ENCODE measurements at regions not wholly inside any gene's neighbourhood (a gene's known extent, or its start where the extent isn't known, plus 50 kb on each side); places are given as distances from the start of the nearest gene placed in this dataset.
A peak's percentile ranks its signal among the peaks of the same experiment; 100 is the strongest.

- no peak overlapping the region for H3K4me3 Mint-ChIP-seq
- Histone ChIP-seq H3K4me1 (peaks cover 4% of the 10 kb centered on the region), H2AFZ (replicated peaks) (no peak overlapping the region), H3K9ac (no peak overlapping the region), H3K27me3 (no peaks in the 10 kb centered on the region), H3K4me3 (no peak overlapping the region), H4K20me1 (ENCODE audit: low read depth) (no peaks in the 10 kb centered on the region), H3K4me2 (no peak overlapping the region), H3K36me3 (no peaks in the 10 kb centered on the region), H3K79me2 (ENCODE audit: low read depth) (no peaks in the 10 kb centered on the region), H3K27ac (no peak overlapping the region), H3F3A (ENCODE audit: low read depth) (peaks cover 19% of the 10 kb centered on the region), H3K9me3 (ENCODE audit: low read depth) (no peaks in the 10 kb centered on the region)
- no peak overlapping the region for H3K27ac Mint-ChIP-seq
- peaks cover 12% of the 10 kb centered on the region for H3K9me3 Mint-ChIP-seq
- no peaks in the 10 kb centered on the region for H3K36me3 Mint-ChIP-seq
- TF ChIP-seq EZH2phosphoT487 (IDR thresholded peaks at IDR 0.05) (no peak), CTCF (IDR thresholded peaks at IDR 0.05) (no peak), EZH2 (IDR thresholded peaks at IDR 0.05) (no peak)
- no peak for DNase-seq (ENCODE audit: low spot score)
- peaks cover 2% of the 10 kb centered on the region for H3K4me1 Mint-ChIP-seq
- peaks cover 15% of the 10 kb centered on the region for H3K27me3 Mint-ChIP-seq (ENCODE audit: insufficient read depth, low read depth)
Measured at GRCh38 chr2:23128684-23129292, 256.2 kb upstream of the KLHL29 start.

- Mint-ChIP-seq H3K36me3 (no peaks in the 10 kb centered on the region), H3K27ac (no peak overlapping the region), H3K9me3 (peaks cover 12% of the 10 kb centered on the region), H3K27me3 (ENCODE audit: insufficient read depth, low read depth) (peaks cover 16% of the 10 kb centered on the region), H3K4me1 (peaks cover 13% of the 10 kb centered on the region), H3K4me3 (no peak overlapping the region)
- Histone ChIP-seq H3K27ac (peak overlapping the region; percentile 9), H3K27me3 (no peaks in the 10 kb centered on the region), H3K9ac (no peak overlapping the region), H3K36me3 (no peaks in the 10 kb centered on the region), H3F3A (ENCODE audit: low read depth) (peaks cover 19% of the 10 kb centered on the region), H3K4me3 (no peak overlapping the region), H4K20me1 (ENCODE audit: low read depth) (no peaks in the 10 kb centered on the region), H3K9me3 (ENCODE audit: low read depth) (no peaks in the 10 kb centered on the region), H3K4me2 (no peak overlapping the region), H2AFZ (replicated peaks) (no peak overlapping the region), H3K79me2 (ENCODE audit: low read depth) (no peaks in the 10 kb centered on the region), H3K4me1 (peaks cover 16% of the 10 kb centered on the region)
- TF ChIP-seq EZH2phosphoT487 (IDR thresholded peaks at IDR 0.05): no peak
- DNase-seq (ENCODE audit: low spot score): peak; percentile 76
Measured at GRCh38 chr2:23131066-23131575, 253.9 kb upstream of the KLHL29 start.

GRCh38 chr2:23132000-23132399 is 253.0 kb upstream of the KLHL29 start:
- Mint-ChIP-seq H3K9me3 (peaks cover 12% of the 10 kb centered on the region), H3K27ac (no peak overlapping the region), H3K4me1 (peaks cover 13% of the 10 kb centered on the region), H3K4me3 (no peak overlapping the region), H3K27me3 (ENCODE audit: insufficient read depth, low read depth) (peaks cover 16% of the 10 kb centered on the region), H3K36me3 (no peaks in the 10 kb centered on the region)
- no peaks in the 10 kb centered on the region for H3K79me2 ChIP-seq (ENCODE audit: low read depth)
- H3K27ac ChIP-seq: no peak overlapping the region
- no peak overlapping the region for H3K4me2 ChIP-seq
- no peak overlapping the region for H3K4me3 ChIP-seq
- peaks cover 16% of the 10 kb centered on the region for H3K4me1 ChIP-seq
- H3K36me3 ChIP-seq: no peaks in the 10 kb centered on the region
- no peaks in the 10 kb centered on the region for H4K20me1 ChIP-seq (ENCODE audit: low read depth)
- H2AFZ ChIP-seq (replicated peaks): no peak overlapping the region
- no peak overlapping the region for H3K9ac ChIP-seq
- TF ChIP-seq EZH2 (IDR thresholded peaks at IDR 0.05): no peak
- no peak for TF ChIP-seq EZH2phosphoT487 (IDR thresholded peaks at IDR 0.05)
- TF ChIP-seq CTCF (IDR thresholded peaks at IDR 0.05): no peak
- H3F3A ChIP-seq (ENCODE audit: low read depth): peaks cover 19% of the 10 kb centered on the region
- H3K9me3 ChIP-seq (ENCODE audit: low read depth): no peaks in the 10 kb centered on the region
- H3K27me3 ChIP-seq: no peaks in the 10 kb centered on the region
- no peak for DNase-seq (ENCODE audit: low spot score)

GRCh38 chr2:23132823-23133595 is 252.0 kb upstream of the KLHL29 start:
- Histone ChIP-seq H3K9me3 (ENCODE audit: low read depth) (no peaks in the 10 kb centered on the region), H3K36me3 (no peaks in the 10 kb centered on the region), H3K27me3 (no peaks in the 10 kb centered on the region), H3K4me3 (no peak overlapping the region), H3K79me2 (ENCODE audit: low read depth) (no peaks in the 10 kb centered on the region), H3K27ac (no peak overlapping the region), H3K4me2 (no peak overlapping the region), H3K9ac (no peak overlapping the region), H3F3A (ENCODE audit: low read depth) (peaks cover 19% of the 10 kb centered on the region), H2AFZ (replicated peaks) (no peak overlapping the region), H4K20me1 (ENCODE audit: low read depth) (no peaks in the 10 kb centered on the region), H3K4me1 (peaks cover 16% of the 10 kb centered on the region)
- Mint-ChIP-seq H3K27me3 (ENCODE audit: insufficient read depth, low read depth) (peaks cover 16% of the 10 kb centered on the region), H3K4me1 (peaks cover 13% of the 10 kb centered on the region), H3K4me3 (peak overlapping the region; percentile 12), H3K36me3 (no peaks in the 10 kb centered on the region), H3K9me3 (peaks cover 10% of the 10 kb centered on the region), H3K27ac (no peak overlapping the region)
- DNase-seq (ENCODE audit: low spot score): no peak
- TF ChIP-seq CTCF (IDR thresholded peaks at IDR 0.05) (no peak), EZH2phosphoT487 (IDR thresholded peaks at IDR 0.05) (no peak), EZH2 (IDR thresholded peaks at IDR 0.05) (no peak)
